ENCODE measurements at regions not wholly inside any gene's neighbourhood (a gene's known extent, or its start where the extent isn't known, plus 50 kb on each side); places are given as distances from the start of the nearest gene placed in this dataset.

- no peak for TF ChIP-seq POLR2A (IDR thresholded peaks at IDR 0.05; ENCODE audit: low read depth, low read length)
- TF ChIP-seq TAF1 (IDR thresholded peaks at IDR 0.05; ENCODE audit: low read depth, low read length), result no peak
- TF ChIP-seq POLR2AphosphoS5 (IDR thresholded peaks at IDR 0.05; ENCODE audit: low read depth, low read length), result no peak
- no peak for TF ChIP-seq PAX5 (IDR thresholded peaks at IDR 0.05; ENCODE audit: insufficient read depth, low read length, severe bottlenecking)
- no peak for TF ChIP-seq POU2F2 (IDR thresholded peaks at IDR 0.05; ENCODE audit: low read depth, low read length)
Measured at GRCh38 chr5:21684992-21685391, 1168.2 kb downstream of the CDH12 start.

Data from GM12891 (cell line).